ENCODE measurements at regions not wholly inside any gene's neighbourhood (a gene's known extent, or its start where the extent isn't known, plus 50 kb on each side); places are given as distances from the start of the nearest gene placed in this dataset.

GRCh38 chr9:29118555-29118954 is 1545.3 kb upstream of the C9orf72 start:
- no peak for TF ChIP-seq CTCF (IDR thresholded peaks at IDR 0.05; ENCODE audit: low read depth, low read length)
- no peak for TF ChIP-seq EZH2phosphoT487 (IDR thresholded peaks at IDR 0.05; ENCODE audit: low read depth)
